GM19452 (cell line): ENCODE measurements at regions not wholly inside any gene's neighbourhood (a gene's known extent, or its start where the extent isn't known, plus 50 kb on each side); places are given as distances from the start of the nearest gene placed in this dataset.

ENCODE experiments used
- ATAC-seq: cut with Tn5 transposase; IDR thresholded peaks from one replicate; pipeline ENCODE4 v1.9.1; 2021; ENCODE audit not compliant: unreplicated experiment

DNA sequence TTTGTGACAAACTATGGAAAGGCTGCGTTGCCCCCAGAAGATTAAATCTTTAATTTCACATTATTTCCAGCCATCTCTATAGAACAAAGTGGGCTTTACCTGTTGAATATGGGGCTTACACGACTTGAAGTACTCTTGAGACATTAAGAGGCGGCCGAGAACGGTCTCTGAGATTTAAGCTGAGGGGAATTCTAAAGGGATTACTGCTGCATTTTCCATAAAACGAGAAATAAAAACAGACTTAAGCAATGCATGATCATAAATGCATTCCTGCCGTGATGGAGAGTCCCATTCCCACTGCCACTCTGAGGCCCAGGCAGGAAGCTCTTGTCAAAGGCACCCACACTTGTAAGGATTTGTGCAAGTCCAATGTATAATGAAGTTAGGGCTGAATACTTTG lies 329.7 kb upstream of the SHH start:
- no peak for ATAC-seq

DNA sequence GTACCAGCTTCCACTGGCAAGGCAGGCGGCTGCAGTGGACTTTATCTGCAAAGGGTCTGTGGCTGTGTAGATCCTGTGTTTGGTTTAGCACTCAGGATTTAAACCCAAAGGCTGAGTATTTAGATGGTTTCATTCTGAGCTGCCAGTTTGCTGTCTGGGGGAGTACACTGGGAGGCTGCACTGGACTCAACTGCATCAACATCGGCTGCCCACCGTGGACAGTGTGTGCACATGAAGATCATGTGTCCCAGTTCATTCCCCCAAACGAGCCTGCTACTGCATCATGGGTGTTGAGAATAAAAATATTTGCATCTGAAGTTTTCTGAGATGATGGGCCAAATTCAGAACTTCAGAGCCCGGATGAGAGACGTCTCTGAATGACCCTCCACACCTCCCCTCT lies 328.6 kb upstream of the SHH start:
- ATAC-seq, result no peak

- no peak for ATAC-seq
Measured at GRCh38 chr7:156140447-156140846, 328.2 kb upstream of the SHH start.

GRCh38 chr7:156139633-156140032 lies 327.4 kb upstream of the SHH start:
- ATAC-seq, result no peak

GRCh38 chr7:156139112-156139511 lies 326.8 kb upstream of the SHH start:
- no peak for ATAC-seq

GRCh38 chr7:156131881-156132280 lies 319.6 kb upstream of the SHH start:
- ATAC-seq, result no peak

GRCh38 chr7:156129522-156129921 lies 317.3 kb upstream of the SHH start:
- no peak for ATAC-seq

GRCh38 chr7:156128496-156128895 lies 316.2 kb upstream of the SHH start:
- ATAC-seq, result no peak

DNA sequence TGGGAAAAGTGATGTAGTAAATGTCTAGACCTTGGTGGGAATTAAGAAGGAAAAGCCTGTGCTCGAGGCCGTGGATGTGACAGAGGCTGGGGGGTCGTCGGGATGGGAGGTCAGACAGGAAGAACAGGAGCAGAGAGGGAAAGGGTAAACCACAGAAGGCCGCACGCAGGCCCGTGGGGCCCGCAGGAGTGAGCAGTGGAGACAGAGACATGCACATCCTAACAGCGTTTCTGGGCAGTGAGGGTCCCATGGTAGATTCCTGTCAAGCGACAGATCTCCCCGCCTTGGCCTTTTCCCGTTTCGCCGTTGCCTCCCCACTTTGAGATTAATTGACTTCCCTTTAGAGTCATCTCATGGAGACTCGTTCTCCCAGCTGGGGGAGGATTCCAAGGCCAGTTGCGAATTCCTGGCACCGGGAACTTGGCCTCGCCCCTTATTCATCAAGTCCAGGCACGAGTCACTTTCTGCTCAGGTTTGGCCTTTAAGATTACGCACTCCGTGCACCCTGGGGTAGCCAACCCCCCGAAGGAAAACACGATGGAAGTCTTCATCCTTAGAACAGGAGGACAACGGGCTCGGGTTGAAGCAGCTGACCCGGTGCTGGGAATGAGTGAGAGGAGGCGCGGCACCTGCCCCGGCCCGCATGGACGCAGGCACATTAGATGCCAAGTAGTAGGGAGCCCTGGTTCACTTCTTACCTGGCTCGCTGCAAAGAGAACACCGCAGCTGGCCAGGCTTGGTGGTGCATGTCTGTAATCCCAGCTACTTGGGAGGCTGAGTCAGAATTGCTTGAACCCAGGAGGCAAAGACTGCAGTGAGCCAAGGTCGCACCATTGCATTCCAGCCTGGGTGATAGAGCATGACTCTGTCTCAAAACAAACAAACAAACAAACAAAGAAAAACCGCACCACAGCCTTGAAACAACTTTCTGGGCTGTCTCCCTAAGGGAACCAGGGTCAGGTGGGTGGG lies 315.2 kb upstream of the SHH start:
- no peak for ATAC-seq

DNA sequence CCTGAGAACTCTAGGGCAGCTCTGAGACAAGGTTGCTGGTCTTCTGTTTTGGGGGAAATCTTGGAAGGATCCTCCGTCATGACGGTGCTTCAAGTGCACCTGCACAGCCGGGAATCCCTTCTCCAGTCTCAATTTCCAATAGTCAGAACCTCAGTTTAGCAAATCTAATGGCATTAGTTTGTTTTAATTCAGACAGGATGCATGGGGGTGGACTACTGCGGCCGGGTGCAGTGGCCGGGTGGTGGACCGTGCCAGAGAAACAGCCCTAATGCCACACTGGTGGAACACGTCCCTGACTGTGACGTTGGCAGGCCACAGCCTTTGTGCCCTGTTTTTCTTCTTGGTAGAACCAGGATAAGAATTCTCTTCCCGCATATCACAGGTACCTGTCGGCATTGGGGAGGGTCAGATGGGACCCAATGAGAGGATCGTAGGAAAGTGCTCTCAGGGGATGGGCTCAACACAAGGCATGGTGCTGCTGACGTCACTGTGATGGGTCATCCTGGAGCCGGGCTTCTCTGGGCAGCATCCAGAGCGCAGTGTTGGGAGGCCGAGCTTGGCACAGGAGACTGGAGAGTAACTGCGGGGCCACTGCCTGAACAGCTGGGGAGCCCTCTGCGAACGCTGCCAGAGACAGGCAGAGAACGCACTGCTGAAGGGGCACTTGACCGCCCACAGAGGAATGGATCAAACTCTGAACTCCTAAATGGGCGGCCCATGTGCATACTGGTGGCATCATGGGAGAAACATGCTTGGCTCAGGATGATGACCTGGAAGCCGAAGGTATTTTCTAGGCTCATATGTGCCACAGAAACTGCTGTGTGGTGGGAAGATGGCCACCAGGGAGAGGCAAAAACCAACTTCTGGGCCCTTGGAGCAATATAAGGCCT lies 313.8 kb upstream of the SHH start:
- ATAC-seq, result no peak

- ATAC-seq, result no peak
Measured at GRCh38 chr7:156124356-156124755, 312.1 kb upstream of the SHH start.

- ATAC-seq, result no peak
Measured at GRCh38 chr7:156123362-156123761, 311.1 kb upstream of the SHH start.

- ATAC-seq, result no peak
Measured at GRCh38 chr7:156122752-156123354, 310.6 kb upstream of the SHH start.

GRCh38 chr7:156121956-156122355 lies 309.7 kb upstream of the SHH start:
- no peak for ATAC-seq

GRCh38 chr7:156121434-156121833 lies 309.2 kb upstream of the SHH start:
- no peak for ATAC-seq

DNA sequence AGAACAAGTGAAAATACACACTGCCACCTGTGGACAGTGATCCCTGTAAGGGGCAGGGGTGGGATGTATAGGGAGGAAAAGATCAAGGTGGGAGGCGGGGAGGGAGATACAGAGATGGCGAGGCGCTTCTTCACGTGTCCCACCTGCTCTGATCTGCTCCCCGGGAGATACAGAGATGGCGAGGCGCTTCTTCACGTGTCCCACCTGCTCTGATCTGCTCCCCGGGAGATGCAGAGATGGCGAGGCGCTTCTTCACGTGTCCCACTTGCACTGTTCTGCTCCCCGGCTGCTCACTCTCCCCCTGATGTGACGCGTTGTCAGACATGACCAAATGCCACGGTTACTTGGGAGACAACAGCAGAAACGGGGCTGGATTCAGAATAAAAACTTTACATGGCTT lies 308.3 kb upstream of the SHH start:
- no peak for ATAC-seq

GRCh38 chr7:156119771-156120170 lies 307.5 kb upstream of the SHH start:
- no peak for ATAC-seq

DNA sequence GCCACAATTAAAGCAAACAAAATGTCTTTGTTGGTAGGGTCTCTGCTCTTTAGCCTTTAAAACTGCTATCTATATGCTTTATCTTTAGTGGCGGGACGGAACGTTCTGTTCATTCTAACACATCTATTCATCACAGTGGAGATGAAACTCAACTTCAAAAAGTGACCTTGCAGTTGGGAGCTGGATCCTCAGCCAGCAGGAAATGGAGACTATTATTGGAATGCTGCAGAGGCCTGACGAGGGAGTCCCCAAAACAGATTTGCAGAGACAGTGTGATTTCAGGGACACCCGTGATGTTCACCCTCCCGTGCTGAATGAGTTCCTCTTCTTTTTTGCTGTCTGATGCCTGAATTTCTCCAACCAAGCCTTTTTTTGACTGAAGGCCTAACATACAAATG lies 306.0 kb upstream of the SHH start:
- ATAC-seq, result no peak

- no peak for ATAC-seq
Measured at GRCh38 chr7:156117542-156118247, 305.4 kb upstream of the SHH start.

GRCh38 chr7:156116514-156117215 lies 304.4 kb upstream of the SHH start:
- ATAC-seq, result no peak
